ENCODE measurements at regions not wholly inside any gene's neighbourhood (a gene's known extent, or its start where the extent isn't known, plus 50 kb on each side); places are given as distances from the start of the nearest gene placed in this dataset.
"Not testable (repeated sequence)": the region's sequence is repeated elsewhere in the genome, so short reads cannot be mapped to it uniquely, and the experiment has no call there.

DNA sequence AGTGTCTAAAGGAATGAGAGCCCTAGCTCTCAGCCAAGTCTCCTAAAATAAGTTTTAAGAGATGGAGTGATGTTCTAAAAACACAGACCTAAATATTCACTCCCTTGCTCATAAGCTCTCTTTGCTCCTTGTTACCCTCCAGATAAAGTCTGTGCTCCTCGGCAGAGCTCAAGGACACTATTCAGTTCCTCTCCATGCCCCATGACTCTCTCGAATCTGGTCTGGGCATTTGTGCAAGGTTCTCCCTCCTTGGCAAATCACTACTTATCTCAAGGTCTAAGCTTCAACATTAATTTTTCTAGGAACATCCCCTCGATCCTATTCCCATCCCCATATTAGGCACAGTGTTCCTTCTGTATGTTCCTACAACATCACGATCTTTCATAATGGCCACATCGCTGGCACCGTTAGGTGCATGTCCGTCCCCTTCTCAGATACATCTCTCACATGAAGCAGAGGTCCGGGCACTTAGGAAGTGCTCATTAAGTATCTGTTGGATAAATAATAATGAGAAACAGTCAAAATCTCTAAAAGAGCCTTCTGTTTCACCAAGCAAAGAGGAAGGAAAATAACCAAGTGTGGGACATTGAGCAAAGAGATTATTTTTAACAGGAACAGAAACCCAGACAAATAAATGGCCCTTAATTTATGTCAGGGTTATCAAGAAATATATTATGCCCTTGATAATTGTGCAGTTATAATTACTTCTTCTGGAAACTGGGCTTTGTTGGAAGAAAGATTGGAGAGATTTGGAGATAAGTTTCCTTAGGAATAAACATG, 85.9 kb upstream of the HTR4 start:
- no peak overlapping the region for H3K27ac ChIP-seq
- POLR2A ChIA-PET (ENCODE audit: low non-redundant PET): no interaction called here
- CTCF ChIA-PET: interaction anchor here (0.6 to 7.9 kb wide), 17 partner anchors 9 to 524 kb away, joined by 3 to 57 read pairs (median 4); no protein-coding TSS in a partner anchor
- TF ChIP-seq, protein P1, sequence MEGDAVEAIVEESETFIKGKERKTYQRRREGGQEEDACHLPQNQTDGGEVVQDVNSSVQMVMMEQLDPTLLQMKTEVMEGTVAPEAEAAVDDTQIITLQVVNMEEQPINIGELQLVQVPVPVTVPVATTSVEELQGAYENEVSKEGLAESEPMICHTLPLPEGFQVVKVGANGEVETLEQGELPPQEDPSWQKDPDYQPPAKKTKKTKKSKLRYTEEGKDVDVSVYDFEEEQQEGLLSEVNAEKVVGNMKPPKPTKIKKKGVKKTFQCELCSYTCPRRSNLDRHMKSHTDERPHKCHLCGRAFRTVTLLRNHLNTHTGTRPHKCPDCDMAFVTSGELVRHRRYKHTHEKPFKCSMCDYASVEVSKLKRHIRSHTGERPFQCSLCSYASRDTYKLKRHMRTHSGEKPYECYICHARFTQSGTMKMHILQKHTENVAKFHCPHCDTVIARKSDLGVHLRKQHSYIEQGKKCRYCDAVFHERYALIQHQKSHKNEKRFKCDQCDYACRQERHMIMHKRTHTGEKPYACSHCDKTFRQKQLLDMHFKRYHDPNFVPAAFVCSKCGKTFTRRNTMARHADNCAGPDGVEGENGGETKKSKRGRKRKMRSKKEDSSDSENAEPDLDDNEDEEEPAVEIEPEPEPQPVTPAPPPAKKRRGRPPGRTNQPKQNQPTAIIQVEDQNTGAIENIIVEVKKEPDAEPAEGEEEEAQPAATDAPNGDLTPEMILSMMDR (conservative IDR thresholded peaks at IDR 0.05; ENCODE audit: low read depth): no peak
- DNase-seq (ENCODE audit: low spot score): no peak

DNA sequence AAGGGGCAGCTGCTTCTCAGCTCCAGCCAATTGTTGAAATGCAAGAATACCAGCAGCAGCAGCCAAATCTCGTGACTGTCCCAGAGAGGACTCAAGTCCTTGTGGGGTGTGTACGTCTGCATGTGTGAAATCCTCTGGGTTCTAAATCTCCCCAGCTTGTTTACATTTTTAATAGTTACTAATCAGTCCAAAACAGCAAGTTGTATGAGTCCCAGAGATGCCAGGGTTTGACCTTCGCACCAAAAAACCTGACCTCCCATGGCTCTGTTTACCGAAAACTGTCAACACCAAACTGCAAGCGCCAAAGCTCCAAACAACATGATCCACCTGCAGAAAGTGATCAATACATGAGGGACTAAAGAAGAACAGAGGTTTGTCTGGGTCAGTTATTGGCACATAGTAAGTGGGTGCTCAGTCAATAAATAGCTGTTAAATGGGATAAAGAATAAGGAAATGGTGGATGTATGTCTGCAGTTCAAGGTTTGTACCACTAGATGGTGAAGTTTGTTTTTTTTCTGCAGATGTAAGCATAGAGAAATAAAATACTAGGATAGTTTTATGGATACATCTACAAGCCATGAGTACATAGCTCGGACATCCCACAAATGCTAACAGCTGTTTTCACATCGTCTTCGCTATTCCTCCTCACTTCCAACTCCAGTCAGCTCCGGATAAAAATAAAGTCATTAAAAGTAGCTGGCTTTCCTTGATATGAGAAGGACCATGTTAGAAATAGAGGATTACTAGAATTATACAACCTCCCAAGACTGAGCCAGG, 85.3 kb upstream of the ADRB2 start:
- TF ChIP-seq, protein P1 (conservative IDR thresholded peaks at IDR 0.05; ENCODE audit: low read depth): peak; percentile 85
- CTCF ChIA-PET: interaction anchor here (0.5 to 7.9 kb wide), 42 partner anchors 9 to 528 kb away, joined by 3 to 57 read pairs (median 4); no protein-coding TSS in a partner anchor
- DNase-seq (ENCODE audit: low spot score): peak; percentile 77
- H3K27ac ChIP-seq: no peak overlapping the region
- POLR2A ChIA-PET (ENCODE audit: low non-redundant PET): no interaction called here

DNA sequence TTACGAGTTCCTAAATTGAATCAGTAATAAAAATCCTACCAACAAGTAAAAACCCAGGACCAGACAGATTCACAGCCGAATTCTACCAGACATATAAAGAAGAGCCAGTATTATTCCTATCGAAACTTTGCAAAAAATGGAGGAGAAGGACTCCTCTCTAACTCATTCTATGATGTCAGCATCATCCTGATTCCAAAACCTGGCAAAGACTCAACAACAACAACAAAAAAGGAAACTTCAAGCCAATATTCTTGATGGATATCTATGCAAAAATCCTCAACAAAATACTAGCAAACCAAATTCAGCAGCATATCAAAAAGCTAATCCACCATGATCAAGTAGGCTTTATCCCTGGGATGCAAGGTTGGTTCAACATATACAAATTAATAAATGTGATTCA, 84.6 kb upstream of the ADRB2 start:
- CTCF ChIA-PET: interaction anchor here (0.6 to 7.9 kb wide), 32 partner anchors 28 to 527 kb away, joined by 3 to 57 read pairs (median 4); no protein-coding TSS in a partner anchor
- H3K27ac ChIP-seq; DNase-seq (ENCODE audit: low spot score); POLR2A ChIA-PET (ENCODE audit: low non-redundant PET): not testable (repeated sequence)

DNA sequence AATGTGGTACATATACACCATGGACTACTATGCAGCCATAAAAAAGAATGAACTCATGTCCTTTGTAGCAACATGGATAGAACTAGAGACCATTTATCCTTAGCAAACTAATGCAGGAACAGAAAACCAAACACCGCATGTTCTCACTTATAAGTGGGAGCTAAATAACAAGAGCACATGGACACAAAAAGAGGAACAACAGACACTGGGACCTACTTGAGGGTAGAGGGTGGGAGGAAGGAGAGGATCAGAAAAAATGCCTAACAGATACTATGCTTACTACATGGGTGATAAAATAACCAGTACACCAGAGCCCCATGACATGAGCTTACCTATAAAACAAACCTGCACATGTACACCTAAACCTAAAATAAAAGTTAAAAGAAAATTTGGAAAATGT, 82.0 kb upstream of the ADRB2 start:
- DNase-seq (ENCODE audit: low spot score); H3K27ac ChIP-seq; POLR2A ChIA-PET (ENCODE audit: low non-redundant PET): not testable (repeated sequence)
- CTCF ChIA-PET: interaction anchor here (0.7 to 1.7 kb wide), 10 partner anchors 10 to 290 kb away, joined by 3 to 8 read pairs (median 4); no protein-coding TSS in a partner anchor

DNA sequence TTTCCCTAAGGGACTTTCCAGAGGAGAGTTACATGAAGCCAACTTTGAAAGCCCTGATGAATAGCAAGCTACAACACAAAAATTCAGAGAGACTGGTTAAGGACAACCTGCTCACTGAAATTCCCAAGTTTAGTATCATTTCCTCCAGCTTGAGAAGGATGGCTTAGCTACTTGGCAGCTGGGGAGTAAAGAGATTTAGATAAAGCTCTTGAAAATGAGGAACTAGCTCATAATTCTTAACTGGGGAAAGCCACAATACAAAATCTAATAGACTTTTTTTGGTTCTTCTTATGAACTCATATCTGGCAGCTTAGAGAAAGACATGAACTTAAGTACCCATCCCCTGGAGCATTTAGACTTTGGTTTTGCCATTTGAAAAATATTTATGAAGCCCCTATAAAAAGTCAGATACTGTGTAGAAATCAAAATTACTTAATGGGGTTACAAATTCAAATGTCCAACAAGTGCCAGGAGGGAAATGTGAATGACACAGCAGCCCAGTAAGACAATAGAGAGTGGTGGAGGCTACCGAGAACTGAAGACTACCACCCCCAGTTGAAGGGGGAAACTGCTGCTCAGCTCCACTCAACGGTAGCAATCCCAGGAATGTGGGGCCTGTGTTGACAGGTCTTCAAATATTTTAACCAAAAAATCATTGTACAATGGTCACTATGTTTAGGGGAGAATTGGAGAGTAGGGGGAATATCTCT, 79.4 kb upstream of the ADRB2 start:
- ChIA-PET POLR2A (ENCODE audit: low non-redundant PET) (no interaction called here), CTCF (interaction anchor here (0.5 to 1.9 kb wide), 7 partner anchors 16 to 368 kb away, joined by 3 to 11 read pairs (median 4); no protein-coding TSS in a partner anchor)
- TF ChIP-seq, protein P1 (conservative IDR thresholded peaks at IDR 0.05; ENCODE audit: low read depth): no peak
- no peak for DNase-seq (ENCODE audit: low spot score)
- no peak overlapping the region for H3K27ac ChIP-seq

DNA sequence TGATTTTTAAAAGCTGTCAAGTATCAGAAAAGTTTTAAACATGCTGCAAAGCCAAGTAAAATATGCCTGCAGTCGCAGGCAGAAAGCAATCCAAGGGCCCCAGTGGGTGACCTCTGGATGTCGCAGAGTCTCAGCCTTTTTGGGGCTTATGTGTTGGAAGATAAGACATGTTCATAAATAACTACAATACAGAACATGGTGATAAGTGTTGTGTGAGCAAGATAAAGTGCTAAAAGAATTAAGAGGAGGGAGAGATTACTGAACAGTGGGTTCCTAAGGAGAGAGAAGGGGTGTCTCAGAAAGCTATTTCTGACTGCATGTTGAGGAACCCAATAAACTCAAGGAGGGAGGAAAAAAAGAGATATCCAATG, 78.9 kb upstream of the ADRB2 start:
- CTCF ChIA-PET: interaction anchor here (0.6 to 1.9 kb wide), 6 partner anchors 22 to 443 kb away, joined by 3 to 11 read pairs (median 4); no protein-coding TSS in a partner anchor
- no peak for DNase-seq (ENCODE audit: low spot score)
- POLR2A ChIA-PET (ENCODE audit: low non-redundant PET): no interaction called here
- H3K27ac ChIP-seq: no peak overlapping the region
- TF ChIP-seq, protein P1 (conservative IDR thresholded peaks at IDR 0.05; ENCODE audit: low read depth): no peak

All from RWPE1 (cell line).